LNCaP clone FGC (cell line): ENCODE measurements at regions not wholly inside any gene's neighbourhood (a gene's known extent, or its start where the extent isn't known, plus 50 kb on each side); places are given as distances from the start of the nearest gene placed in this dataset.

Experiments
- DNase-seq: peaks from one replicate; pipeline ENCODE4 v3.0.0-alpha.2; 2011; ENCODE audit warnings: low read depth
- H3K4me3 ChIP-seq: 2 replicates; pipeline ENCODE4 v1.5.1; 2011; ENCODE audit warnings: mild to moderate bottlenecking, low read depth, low read length, control low read depth
- TF ChIP-seq, protein P1 (sequence below): IDR thresholded peaks from 2 replicates; pipeline ENCODE4 v1.5.1; 2012; ENCODE audit warnings: mild to moderate bottlenecking; ENCODE audit not compliant: control insufficient read depth, insufficient read depth; ENCODE audit errors: extremely low read depth

DNA sequence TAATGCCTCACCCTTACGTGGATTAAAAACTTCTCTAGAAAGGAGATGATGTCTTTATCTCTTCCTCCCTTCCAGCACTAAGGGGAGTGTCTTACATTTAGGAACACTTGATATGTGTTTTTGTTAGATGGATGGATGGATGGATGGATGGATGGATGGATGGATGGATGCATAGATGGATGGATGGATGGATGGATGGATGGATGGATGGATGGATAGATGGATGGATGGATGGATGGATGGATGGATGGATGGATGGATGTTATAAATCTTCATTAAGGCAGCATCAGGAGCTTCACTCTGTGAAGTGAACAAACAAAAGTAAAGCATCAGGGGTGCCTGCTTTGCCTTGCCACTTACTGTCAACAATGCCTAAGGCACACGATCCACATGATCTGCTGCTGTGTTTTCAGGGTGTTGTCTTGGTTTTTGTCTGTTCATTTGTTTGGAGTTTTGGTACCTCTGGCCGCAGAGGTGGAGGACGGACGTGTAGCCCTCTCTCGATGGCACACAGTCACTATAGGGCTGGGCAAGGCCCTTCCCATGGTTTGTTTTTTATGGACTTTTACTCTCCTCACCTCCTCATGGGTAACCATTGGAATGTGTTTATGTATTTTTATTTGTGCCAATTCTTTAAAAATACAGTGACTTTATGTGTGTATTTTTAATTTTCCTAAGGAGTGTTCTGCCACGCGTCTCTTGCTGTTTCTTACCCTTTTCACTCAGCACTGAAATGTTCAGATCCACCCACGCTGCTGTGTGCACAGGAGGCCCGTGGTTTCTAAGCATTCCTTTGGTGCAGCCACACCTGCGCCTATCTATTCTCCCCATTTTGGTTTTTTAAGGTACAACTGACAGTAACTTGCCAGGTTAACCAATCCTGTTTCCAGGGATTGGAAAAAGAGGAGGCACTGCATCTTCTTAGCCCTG, 91.8 kb upstream of the ENPP6 start:
- H3K4me3 ChIP-seq: no peak overlapping the region
- DNase-seq: no peak
- TF ChIP-seq, protein P1, sequence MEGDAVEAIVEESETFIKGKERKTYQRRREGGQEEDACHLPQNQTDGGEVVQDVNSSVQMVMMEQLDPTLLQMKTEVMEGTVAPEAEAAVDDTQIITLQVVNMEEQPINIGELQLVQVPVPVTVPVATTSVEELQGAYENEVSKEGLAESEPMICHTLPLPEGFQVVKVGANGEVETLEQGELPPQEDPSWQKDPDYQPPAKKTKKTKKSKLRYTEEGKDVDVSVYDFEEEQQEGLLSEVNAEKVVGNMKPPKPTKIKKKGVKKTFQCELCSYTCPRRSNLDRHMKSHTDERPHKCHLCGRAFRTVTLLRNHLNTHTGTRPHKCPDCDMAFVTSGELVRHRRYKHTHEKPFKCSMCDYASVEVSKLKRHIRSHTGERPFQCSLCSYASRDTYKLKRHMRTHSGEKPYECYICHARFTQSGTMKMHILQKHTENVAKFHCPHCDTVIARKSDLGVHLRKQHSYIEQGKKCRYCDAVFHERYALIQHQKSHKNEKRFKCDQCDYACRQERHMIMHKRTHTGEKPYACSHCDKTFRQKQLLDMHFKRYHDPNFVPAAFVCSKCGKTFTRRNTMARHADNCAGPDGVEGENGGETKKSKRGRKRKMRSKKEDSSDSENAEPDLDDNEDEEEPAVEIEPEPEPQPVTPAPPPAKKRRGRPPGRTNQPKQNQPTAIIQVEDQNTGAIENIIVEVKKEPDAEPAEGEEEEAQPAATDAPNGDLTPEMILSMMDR: no peak

DNA sequence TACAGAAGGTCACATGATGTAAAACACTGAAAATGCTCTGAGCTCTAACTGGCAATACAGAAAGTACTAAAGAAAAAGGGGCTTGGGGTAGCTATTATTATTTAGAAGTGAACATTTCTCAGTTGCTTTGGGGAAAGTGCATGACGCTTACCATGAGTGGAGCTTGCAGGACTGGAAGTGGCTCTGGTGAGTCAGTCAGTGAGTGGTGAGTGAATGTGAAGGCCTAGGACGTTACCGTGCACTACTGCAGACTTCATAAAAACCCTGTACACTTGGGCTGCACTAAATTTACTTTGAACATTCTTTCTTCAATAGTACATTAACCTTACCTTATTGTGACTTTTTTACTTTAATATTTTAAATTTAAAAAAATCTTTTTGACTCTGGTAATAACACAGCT, 89.3 kb upstream of the ENPP6 start:
- no peak for DNase-seq
- no peak overlapping the region for H3K4me3 ChIP-seq
- TF ChIP-seq, protein P1: no peak

DNA sequence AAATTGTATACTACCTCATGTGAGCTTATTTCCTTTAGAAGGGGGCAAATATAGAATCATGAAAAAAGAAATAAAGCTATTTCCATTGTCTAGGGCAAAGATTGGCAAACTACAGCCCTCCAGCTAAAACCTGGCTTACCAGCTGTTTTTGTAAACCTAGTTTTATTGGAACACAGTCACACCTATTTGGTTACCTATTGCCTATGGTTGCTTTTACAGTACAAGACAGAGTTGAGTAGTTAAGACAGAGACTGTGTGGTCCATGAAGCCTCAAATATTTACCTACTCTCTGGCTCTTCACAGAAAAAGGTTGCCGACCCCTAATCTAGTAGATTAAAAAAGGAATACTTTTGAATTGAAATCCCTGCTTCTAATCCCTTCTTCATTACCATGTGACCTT, 88.8 kb upstream of the ENPP6 start:
- TF ChIP-seq, protein P1: no peak

DNA sequence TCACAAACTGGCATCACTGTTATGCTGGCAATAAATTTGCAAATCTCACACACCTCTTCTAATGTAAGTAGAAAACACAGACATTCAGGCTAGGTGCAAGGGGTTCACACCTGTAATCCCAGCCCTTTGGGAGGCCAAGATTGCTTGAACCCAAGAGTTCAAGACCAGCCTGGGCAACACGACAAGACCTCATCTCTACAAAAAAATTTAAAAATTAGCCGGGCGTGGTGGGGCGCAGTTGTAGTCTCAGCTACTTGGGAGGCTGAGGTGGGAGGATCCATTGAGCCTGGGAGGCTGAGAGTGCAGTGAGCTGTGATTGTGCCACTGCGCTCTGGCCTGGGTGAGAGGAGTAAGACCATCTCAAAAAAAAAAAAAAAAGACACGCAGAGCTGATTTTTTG, 83.1 kb upstream of the ENPP6 start:
- no peak overlapping the region for H3K4me3 ChIP-seq
- no peak for DNase-seq
- TF ChIP-seq, protein P1: no peak

More for the DNA sequence above, 88.8 kb upstream of the ENPP6 start:
- DNase-seq: no peak
- no peak overlapping the region for H3K4me3 ChIP-seq

DNA sequence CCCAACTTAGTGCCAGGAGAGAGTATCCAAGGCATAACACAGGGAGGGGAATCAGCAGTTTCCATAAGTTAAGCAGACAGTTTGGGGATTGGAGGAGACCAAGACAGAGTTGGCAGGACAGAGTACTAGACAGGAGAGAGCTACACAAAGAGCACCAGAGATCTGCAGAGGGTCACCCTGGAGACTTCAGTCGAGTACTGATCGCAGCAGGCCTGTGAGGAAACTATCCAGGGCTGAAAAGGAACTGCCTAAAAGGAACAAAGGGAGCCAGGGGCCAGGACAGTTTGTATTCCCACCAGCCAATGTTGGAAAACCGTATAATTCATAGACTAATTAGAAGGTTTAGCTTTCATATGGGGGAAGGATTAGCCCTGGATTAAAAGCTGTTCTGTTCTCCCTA, 80.6 kb upstream of the ENPP6 start:
- TF ChIP-seq, protein P1: no peak
- no peak overlapping the region for H3K4me3 ChIP-seq
- DNase-seq: no peak

DNA sequence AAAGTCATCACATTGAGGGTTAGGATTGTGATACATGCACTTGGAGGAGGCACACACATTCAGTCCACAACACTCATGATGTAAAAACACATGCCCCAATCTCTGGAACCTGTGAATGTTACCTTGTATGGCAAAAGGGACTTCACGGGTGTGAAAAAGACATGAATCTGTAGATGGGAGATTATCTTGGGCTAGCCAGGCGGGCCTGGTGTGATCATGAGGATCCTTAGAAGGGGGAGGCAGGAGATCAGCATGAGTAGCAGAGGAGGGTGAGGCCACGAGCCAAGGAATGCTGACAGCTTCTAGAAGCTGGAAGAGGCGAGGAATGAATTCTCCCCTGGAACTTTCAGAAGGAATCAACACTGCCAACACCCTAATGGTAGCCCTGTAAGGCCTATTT, 77.5 kb upstream of the ENPP6 start:
- no peak overlapping the region for H3K4me3 ChIP-seq
- DNase-seq: no peak
- TF ChIP-seq, protein P1: no peak

DNA sequence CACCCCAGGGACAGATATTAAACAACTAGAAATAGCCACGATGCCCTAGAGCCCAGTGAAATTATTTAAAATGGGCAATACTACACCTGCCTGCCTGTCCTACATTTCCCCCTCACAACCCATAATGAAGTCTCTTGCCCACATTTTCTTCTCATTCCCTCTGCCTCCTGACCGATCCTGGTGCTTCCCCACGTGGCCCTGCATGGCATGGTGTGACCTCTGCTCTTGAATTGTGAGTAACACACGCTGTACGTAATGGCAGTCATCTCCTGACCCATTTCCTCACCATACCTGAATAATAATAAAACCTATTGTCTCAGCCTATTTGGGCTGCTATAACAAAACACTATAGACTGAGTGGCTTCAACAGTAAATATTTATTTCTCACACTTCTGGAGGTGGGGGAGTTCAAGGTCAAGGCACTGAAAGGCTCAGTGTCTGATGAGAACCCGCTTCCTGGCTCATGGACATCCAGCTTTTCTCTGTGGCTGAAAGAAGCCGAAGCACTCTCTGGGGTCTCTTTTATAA, 77.0 kb upstream of the ENPP6 start:
- no peak for DNase-seq
- TF ChIP-seq, protein P1: no peak
- no peak overlapping the region for H3K4me3 ChIP-seq
